ENCODE measurements at regions not wholly inside any gene's neighbourhood (a gene's known extent, or its start where the extent isn't known, plus 50 kb on each side); places are given as distances from the start of the nearest gene placed in this dataset.
"Not testable (repeated sequence)": the region's sequence is repeated elsewhere in the genome, so short reads cannot be mapped to it uniquely, and the experiment has no call there.

DNA sequence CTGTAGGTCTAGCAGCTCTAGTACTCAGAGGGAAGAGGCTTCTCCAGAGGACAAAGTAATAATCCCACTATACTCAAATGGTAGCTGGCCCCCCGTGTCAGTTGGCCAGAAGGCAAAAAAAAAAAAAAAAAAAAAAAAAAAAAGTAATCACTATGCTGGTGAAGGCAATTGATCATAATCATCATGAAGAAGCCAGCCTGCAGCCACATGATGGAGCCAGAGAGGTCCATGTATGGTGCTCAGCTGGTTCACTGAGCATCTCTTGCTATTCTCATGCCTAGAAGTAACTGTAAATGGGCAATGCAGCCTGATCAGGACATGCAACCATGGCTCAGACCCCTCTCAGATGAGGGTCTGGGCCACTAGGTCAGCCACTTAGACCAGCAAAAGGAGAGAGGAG, 378.8 kb downstream of the MED13L start:
- DNase-seq, result no peak

DNA sequence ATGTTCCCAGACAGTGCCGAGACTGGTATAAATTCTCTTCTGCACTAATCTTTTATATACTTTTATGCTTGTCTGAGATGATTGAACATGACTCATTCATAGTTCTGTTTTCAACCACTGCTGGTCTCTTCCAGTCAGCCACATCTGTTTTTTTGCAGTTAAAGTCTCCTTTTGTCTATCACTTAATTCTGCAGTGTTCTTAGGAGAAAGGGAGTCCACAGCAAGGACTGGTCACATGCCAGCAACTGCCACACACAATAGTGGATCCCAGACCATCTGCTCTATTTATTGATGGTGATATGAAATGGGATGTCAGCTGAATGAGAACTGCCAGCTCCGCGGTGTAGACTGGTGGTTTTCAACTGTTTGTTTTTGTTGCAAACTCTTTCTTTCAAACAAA, 379.8 kb downstream of the MED13L start:
- DNase-seq, result no peak

DNA sequence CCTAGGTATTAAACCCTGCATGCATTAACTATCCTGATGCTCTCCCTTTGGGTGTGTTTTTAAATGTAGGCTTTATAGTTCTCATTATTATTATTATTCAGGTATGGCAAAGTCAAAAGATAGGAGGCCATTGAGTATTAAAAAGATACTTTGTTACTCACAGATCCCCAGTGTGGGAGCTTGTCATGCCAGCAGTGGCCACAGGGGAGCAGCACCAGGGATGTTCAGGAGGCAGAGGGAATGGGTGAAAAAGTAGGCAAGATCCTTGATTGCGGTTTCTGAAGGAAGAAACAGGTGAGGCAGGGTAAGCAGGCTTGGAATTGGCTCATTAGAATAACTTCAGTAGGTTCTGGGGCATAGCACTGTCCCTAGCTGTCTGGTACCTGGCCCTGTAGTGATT, 382.2 kb downstream of the MED13L start:
- DNase-seq, result no peak

- DNase-seq, result no peak
These were observed 385.8 kb downstream of the MED13L start for GRCh38 chr12:115891556-115892164.

DNA sequence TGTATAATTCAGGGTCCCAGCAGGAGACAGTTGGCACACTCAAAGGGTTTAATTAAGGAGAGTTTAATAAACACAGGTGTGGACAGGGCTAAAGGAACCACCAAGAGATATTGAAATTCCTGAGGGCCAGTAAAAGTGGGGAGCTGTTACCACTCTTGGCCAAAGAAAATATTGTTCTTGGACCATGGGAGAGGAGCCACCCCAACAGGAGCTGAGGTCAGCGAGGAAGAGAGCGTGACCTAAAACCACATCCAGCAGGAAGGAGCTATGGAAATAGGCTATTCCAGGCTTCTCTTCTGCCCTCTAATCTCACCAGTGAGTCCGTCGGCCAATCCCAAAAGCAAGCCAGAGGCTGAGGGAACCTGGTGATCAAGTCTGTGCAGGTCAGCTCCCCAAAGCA, 390.8 kb downstream of the MED13L start:
- no peak for DNase-seq

DNA sequence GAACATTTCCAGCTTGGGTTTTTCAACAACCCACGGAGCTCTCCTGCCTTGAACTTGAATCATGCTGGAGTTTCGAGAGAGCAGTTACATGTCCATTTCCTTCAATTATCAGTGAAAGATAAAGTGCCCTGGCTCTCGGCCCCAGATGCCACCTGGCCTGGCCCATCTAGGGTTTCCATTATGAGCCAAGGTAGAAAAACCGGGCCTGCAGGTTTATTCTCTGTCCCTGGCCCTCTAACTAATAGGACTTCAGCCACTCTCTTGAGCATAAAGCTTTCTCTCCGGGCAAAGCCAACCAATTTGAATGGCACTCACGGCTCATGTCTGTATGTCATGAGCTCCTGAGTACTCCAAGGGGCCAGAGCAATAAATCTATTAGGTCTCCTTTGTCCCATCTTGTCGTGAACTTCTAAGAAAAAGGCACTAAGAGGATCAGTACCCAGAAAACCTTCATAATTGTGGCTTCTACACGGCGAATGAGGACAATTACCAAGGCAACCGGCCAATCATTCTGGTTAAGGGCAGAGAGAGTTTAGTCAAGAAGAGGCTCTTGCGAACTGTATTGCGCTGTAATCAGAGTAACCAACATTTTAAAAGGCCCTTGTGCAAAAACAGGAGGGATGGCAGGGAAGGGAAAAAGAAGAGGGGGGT, 392.3 kb downstream of the MED13L start:
- no peak for DNase-seq

- DNase-seq, result no peak
These were observed 394.6 kb downstream of the MED13L start for GRCh38 chr12:115882936-115883335.

DNA sequence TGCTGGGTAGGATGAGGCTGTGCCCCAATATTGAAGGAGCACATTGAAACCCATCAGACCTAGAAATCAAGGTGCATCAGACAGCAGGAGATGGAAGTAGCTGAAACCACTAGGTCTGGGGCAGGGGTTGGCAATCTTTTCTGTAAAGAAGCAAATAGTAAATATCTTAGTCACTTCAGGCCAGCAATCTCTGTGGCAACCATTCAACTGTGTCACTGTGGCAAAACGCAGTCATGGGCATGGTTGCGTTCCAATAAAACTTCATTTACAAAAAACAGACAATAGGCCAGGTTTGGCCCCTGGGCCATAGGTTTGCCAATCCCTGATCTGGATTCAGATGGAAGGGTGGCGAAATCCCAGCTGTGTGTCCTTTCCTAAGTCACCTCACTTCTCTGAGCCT, 397.3 kb downstream of the MED13L start:
- no peak for DNase-seq

DNA sequence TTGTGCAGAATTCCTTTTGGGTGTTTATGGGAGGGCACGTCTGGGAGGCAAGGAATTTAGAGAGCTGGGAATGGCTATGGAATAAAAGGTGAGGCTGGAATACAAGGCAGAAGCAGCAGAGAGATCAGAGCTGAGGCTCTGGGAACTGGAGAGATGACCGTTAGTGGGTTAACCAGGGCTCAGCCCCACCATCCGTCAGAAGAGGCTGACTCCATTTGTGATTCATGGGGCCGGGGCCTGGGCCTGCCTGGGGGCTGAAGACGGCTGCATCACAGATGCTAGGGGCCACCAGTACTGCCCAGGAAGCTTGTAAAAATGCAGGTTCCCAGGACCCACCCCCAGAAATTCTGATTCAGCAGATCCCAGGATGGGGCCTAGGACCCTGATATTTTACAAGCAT, 398.1 kb downstream of the MED13L start:
- no peak for DNase-seq

- no peak for DNase-seq
These were observed 403.9 kb downstream of the MED13L start for GRCh38 chr12:115873451-115874082.

DNA sequence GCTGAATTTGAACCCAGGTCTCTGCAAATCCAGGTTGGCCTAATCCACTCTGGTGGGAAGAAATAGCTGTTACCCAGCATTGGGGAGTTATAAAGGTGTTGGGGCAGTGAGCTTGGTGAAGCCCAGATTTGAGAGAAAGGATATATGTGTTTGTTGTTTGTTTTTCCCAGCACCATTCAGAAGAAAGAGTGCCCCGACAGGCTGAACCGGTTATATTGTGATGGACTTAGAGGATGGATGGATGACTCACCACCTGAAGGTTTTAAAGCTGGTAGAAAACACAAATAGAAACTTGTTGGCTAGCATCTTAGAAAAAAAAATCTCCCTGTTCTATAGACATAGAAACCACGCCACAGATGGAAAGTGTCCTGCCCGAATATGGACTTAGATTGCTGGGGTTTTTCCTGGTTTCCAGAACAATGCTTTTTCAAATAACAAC, 404.6 kb downstream of the MED13L start:
- DNase-seq, result no peak

- no peak for DNase-seq
These were observed 405.3 kb downstream of the MED13L start for GRCh38 chr12:115872212-115872611.

DNA sequence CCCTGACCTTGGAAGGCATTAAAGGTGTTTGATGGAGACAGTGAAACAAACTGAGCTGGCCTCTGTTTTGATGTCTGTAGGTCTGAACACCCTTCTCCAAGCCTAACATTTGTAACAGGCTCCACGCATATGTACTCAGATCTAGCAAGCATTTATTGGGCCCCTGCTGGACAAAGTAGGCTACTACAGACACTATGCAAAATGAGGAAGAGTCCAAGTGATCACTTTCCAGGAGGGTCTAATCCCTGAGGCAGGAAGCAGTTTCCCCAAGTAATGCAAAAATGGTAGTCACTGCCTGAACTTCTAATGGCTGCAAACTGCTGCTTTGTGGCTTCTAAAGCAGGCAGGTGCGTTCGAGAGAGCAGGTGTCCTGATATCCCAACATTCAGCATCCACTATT, 405.8 kb downstream of the MED13L start:
- DNase-seq, result no peak

DNA sequence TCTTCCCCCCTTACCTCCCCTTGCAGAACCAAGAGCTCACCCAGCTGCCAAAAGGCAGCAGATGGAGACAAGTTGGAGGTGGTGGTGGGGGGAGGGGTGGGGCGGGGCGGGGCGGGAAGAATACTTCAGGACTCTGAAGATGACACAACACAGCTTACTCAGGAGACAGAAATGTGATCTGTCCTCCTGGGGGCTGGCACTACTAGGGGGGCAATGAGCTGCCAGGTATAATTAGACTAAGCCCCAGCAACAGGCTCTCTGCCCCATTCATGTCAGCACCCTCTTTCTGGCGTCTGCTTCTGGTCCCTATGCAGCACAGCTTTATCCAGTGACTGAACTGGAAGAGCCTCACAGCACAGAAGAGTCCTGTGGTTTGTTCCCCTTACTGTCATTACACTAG, 407.0 kb downstream of the MED13L start:
- DNase-seq, result no peak

DNA sequence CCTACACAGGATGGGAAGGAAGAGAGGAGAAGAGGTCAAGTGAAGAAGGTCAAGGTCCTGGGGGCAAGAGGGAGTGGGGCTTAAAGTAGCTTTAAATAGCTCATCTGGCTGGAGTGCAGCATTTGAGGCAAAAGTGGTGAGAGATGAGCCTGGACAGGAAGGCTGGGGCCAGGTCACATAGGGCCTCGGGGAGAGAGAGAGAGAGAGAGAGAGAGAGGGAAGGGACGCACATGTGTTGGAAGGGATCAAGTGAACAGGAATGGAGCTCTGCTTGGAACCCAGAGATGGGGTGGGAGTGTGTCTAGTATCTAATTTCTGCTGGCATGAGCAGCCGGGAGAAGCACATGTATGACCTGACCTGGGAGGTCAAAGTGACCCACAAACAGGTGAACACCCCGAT, 407.5 kb downstream of the MED13L start:
- no peak for DNase-seq

- no peak for DNase-seq
These were observed 407.9 kb downstream of the MED13L start for GRCh38 chr12:115869604-115870003.

DNA sequence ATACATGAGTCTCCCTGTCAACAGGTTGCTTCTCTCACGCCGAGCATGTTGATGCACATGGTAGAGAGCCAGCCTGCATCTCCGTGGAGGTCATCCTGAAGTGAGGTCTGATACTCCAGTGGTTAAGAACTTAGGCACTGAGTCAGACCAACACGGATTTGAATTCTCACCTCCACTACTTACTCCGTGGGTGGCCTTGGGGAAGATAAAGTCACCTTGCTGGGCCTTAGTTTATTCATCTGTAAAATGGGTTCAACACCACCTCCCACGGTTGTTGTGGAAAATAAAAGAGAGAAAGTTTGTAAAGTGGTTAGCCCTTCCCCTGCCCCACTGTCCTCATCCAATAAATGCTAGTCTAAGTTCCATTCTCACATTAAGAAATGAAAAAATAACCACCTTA, 408.9 kb downstream of the MED13L start:
- no peak for DNase-seq

GRCh38 chr12:115867854-115868253, 409.6 kb downstream of the MED13L start:
- no peak for DNase-seq

- no peak for DNase-seq
These were observed 410.5 kb downstream of the MED13L start for GRCh38 chr12:115866909-115867525.

DNA sequence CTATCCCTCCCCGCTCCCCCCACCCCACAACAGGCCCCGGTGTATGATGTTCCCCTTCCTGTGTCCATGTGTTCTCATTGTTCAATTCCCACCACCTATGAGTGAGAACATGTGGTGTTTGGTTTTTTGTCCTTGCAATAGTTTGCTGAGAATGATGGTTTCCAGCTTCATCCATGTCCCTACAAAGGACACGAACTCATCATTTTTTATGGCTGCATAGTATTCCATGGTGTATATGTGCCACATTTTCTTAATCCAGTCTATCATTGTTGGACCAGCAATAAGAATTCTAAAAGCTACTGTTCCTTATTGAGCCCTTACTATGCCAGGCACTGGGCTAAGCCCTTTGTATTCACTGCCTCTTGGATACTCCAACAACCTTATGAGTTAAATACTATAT, 411.2 kb downstream of the MED13L start:
- not testable (repeated sequence) for DNase-seq

GRCh38 chr12:115864396-115864795, 413.1 kb downstream of the MED13L start:
- DNase-seq, result no peak

- no peak for DNase-seq
These were observed 416.9 kb downstream of the MED13L start for GRCh38 chr12:115860619-115861018.

DNA sequence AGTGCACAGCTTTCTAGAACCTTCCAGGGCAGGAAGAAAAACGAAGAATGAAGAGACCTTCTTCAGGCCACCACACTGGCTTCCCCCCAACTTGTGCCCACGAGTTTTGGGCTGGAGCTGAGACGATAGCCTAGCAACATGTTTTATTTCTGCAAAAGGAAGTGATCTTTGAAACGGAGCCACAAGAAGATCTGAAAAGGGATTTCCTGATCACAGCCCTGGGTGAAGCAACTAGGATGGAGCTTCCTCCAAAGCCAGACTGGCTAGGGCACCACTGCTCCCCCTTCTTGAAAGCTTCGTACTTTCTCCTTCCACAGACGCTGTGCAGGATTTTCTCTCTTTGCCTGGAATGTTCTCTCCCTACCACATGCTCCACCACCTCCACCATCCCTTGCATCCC, 418.3 kb downstream of the MED13L start:
- no peak for DNase-seq

- DNase-seq, result no peak
These were observed 419.6 kb downstream of the MED13L start for GRCh38 chr12:115857923-115858322.

Data from CD4-positive, alpha-beta T cell treated with Interleukin-15 for 1 hour (primary cell).